ENCODE measurements at regions not wholly inside any gene's neighbourhood (a gene's known extent, or its start where the extent isn't known, plus 50 kb on each side); places are given as distances from the start of the nearest gene placed in this dataset.

DNA sequence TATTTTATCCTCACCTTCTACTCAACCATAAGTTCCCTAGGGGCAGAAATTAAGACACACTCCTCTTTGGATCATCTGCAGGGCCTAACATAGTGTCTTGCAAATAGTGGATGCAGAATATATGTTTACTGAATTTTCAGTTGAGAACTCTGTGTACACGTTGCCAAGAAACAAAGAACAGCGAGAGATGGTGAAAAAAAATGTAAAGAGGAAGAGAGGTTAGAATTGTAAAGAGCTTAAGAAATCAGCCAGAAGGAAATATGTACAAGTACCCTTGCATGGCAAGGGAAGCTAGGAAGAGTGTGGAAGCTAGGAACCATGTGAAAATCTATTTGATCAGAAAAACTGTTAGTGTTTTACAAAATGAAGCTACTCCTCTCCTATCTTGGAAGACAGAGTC is 431.0 kb downstream of the SMARCA1 start:
- TF ChIP-seq, protein P1, sequence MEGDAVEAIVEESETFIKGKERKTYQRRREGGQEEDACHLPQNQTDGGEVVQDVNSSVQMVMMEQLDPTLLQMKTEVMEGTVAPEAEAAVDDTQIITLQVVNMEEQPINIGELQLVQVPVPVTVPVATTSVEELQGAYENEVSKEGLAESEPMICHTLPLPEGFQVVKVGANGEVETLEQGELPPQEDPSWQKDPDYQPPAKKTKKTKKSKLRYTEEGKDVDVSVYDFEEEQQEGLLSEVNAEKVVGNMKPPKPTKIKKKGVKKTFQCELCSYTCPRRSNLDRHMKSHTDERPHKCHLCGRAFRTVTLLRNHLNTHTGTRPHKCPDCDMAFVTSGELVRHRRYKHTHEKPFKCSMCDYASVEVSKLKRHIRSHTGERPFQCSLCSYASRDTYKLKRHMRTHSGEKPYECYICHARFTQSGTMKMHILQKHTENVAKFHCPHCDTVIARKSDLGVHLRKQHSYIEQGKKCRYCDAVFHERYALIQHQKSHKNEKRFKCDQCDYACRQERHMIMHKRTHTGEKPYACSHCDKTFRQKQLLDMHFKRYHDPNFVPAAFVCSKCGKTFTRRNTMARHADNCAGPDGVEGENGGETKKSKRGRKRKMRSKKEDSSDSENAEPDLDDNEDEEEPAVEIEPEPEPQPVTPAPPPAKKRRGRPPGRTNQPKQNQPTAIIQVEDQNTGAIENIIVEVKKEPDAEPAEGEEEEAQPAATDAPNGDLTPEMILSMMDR (IDR thresholded peaks at IDR 0.05): no peak
- no peak for TF ChIP-seq EZH2 (IDR thresholded peaks at IDR 0.05; ENCODE audit: borderline replicate concordance, insufficient read depth, low read depth, low read length, poor library complexity, severe bottlenecking)
